SK-N-MC (cell line): ENCODE measurements at regions not wholly inside any gene's neighbourhood (a gene's known extent, or its start where the extent isn't known, plus 50 kb on each side); places are given as distances from the start of the nearest gene placed in this dataset.

Experiments used
- DNase-seq: peaks from one replicate; pipeline ENCODE4 v3.0.0-alpha.2; 2011; ENCODE audit warnings: low read depth, low spot score
- H3K27ac ChIP-seq: fragments of 200-600 bp; sonication (generic); 2 replicates; pipeline ENCODE4 v1.5.1; 2016; ENCODE audit warnings: mixed run types
- H3K36me3 ChIP-seq: fragments of 200-600 bp; sonication (generic); 2 replicates; pipeline ENCODE4 v1.6.1; 2017; ENCODE audit warnings: antibody characterized with exemption, low read length, mixed read lengths; ENCODE audit not compliant: insufficient read depth
- H3K4me3 ChIP-seq: fragments of 200-600 bp; sonication (generic); 2 replicates; pipeline ENCODE4 v1.5.1; 2016
- H3K9ac ChIP-seq: fragments of 200-600 bp; sonication (generic); 2 replicates; pipeline ENCODE4 v1.8.0; 2017; ENCODE audit warnings: mixed run types, mixed read lengths; ENCODE audit not compliant: insufficient read length
- H3K9me3 ChIP-seq: fragments of 200-600 bp; sonication (generic); 2 replicates; pipeline ENCODE4 v1.6.1; 2017; ENCODE audit warnings: low read depth, mild to moderate bottlenecking, antibody characterized with exemption, low read length, moderate library complexity, mixed read lengths
- EZH2 ChIP-seq: fragments of 200-600 bp; sonication (generic); IDR thresholded peaks from one replicate; pipeline ENCODE4 v1.6.1; 2017; ENCODE audit warnings: antibody characterized with exemption
- FOXP2 ChIP-seq: optimal IDR thresholded peaks from 2 replicates; pipeline ENCODE3; 2011; ENCODE audit warnings: mild to moderate bottlenecking, moderate library complexity; ENCODE audit not compliant: insufficient read depth; ENCODE audit errors: extremely low read length, control extremely low read depth
- POLR2AphosphoS5 ChIP-seq: IDR thresholded peaks from 2 replicates; pipeline ENCODE4 v1.6.1; 2012; ENCODE audit warnings: mild to moderate bottlenecking, low read depth, low read length, borderline replicate concordance

- H3K9me3 ChIP-seq: no peaks in the 10 kb centered on the region
- H3K27ac ChIP-seq: no peak overlapping the region
- no peaks in the 10 kb centered on the region for H3K36me3 ChIP-seq
- H3K9ac ChIP-seq: no peak overlapping the region
- no peak for TF ChIP-seq EZH2
- no peak for DNase-seq
- H3K4me3 ChIP-seq: no peak overlapping the region
These were observed 221.8 kb upstream of the KLF6 start for GRCh38 chr10:4006858-4007257.

GRCh38 chr10:4006051-4006450 is 221.0 kb upstream of the KLF6 start:
- Histone ChIP-seq H3K9me3 (no peaks in the 10 kb centered on the region), H3K36me3 (no peaks in the 10 kb centered on the region), H3K27ac (no peak overlapping the region), H3K9ac (no peak overlapping the region), H3K4me3 (no peak overlapping the region)
- no peak for TF ChIP-seq EZH2
- TF ChIP-seq POLR2AphosphoS5: no peak
- TF ChIP-seq FOXP2: no peak
- no peak for DNase-seq

GRCh38 chr10:4004990-4005389 is 220.0 kb upstream of the KLF6 start:
- Histone ChIP-seq H3K36me3 (no peaks in the 10 kb centered on the region), H3K9ac (no peak overlapping the region), H3K9me3 (no peaks in the 10 kb centered on the region), H3K27ac (no peak overlapping the region), H3K4me3 (no peak overlapping the region)
- TF ChIP-seq FOXP2 (no peak), POLR2AphosphoS5 (no peak)
- no peak for DNase-seq

GRCh38 chr10:4004144-4004543 is 219.1 kb upstream of the KLF6 start:
- Histone ChIP-seq H3K27ac (no peak overlapping the region), H3K9me3 (no peaks in the 10 kb centered on the region), H3K36me3 (no peaks in the 10 kb centered on the region), H3K9ac (no peak overlapping the region), H3K4me3 (no peak overlapping the region)
- DNase-seq: no peak
- TF ChIP-seq EZH2 (no peak), FOXP2 (no peak), POLR2AphosphoS5 (no peak)

- no peak overlapping the region for H3K4me3 ChIP-seq
- no peaks in the 10 kb centered on the region for H3K36me3 ChIP-seq
- no peaks in the 10 kb centered on the region for H3K9me3 ChIP-seq
- no peak for DNase-seq
- no peak for TF ChIP-seq POLR2AphosphoS5
- TF ChIP-seq EZH2: no peak
- TF ChIP-seq FOXP2: no peak
- H3K9ac ChIP-seq: no peak overlapping the region
- H3K27ac ChIP-seq: no peak overlapping the region
These were observed 218.5 kb upstream of the KLF6 start for GRCh38 chr10:4003348-4003973.

GRCh38 chr10:4001811-4002210 is 216.8 kb upstream of the KLF6 start:
- H3K9ac ChIP-seq: no peak overlapping the region
- H3K36me3 ChIP-seq: no peaks in the 10 kb centered on the region
- no peak overlapping the region for H3K27ac ChIP-seq
- no peak for TF ChIP-seq FOXP2
- TF ChIP-seq POLR2AphosphoS5: no peak
- no peak for TF ChIP-seq EZH2
- no peaks in the 10 kb centered on the region for H3K9me3 ChIP-seq
- H3K4me3 ChIP-seq: no peak overlapping the region
- no peak for DNase-seq

GRCh38 chr10:3999642-4000041 is 214.6 kb upstream of the KLF6 start:
- no peak overlapping the region for H3K27ac ChIP-seq
- no peak overlapping the region for H3K4me3 ChIP-seq
- H3K36me3 ChIP-seq: no peaks in the 10 kb centered on the region
- no peaks in the 10 kb centered on the region for H3K9me3 ChIP-seq
- no peak for DNase-seq
- TF ChIP-seq POLR2AphosphoS5 (no peak), FOXP2 (no peak), EZH2 (no peak)
- H3K9ac ChIP-seq: no peak overlapping the region

GRCh38 chr10:3996697-3997096 is 211.7 kb upstream of the KLF6 start:
- no peak overlapping the region for H3K9ac ChIP-seq
- TF ChIP-seq POLR2AphosphoS5 (no peak), EZH2 (no peak), FOXP2 (no peak)

More at GRCh38 chr10:3996697-3997096, 211.7 kb upstream of the KLF6 start:
- Histone ChIP-seq H3K36me3 (no peaks in the 10 kb centered on the region), H3K27ac (no peak overlapping the region), H3K9me3 (no peaks in the 10 kb centered on the region), H3K4me3 (no peak overlapping the region)
- no peak for DNase-seq
